GM20000 (cell line): ENCODE measurements at regions not wholly inside any gene's neighbourhood (a gene's known extent, or its start where the extent isn't known, plus 50 kb on each side); places are given as distances from the start of the nearest gene placed in this dataset.
"Not testable (repeated sequence)": the region's sequence is repeated elsewhere in the genome, so short reads cannot be mapped to it uniquely, and the experiment has no call there.

Experiments
- DNase-seq: peaks from one replicate; pipeline ENCODE4 v3.0.0; 2012; ENCODE audit warnings: low spot score
- CTCF ChIP-seq: IDR thresholded peaks from 2 replicates; pipeline ENCODE4 v1.5.1; 2012; ENCODE audit warnings: mild to moderate bottlenecking, control low read depth; ENCODE audit errors: extremely low read depth, missing control alignments

DNA sequence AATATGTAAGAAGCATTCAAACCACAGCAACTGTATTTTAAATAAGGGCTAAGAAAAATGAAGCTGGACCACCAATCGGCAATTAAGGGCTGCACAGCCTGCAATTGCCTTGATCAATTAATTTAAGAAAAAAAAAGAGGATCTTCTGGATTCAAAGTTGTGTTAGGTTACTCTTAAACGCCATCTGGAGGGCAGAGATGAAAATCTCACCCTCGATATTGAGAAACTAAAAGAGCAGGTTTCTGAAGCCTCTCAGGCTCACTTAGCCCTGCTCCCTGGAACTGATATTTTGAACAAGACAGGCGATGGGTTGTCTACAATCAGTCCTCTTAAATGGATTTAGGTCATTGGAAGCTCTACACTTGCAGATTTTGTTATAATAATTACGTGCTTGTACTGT is 579.4 kb downstream of the GRXCR1 start:
- no peak for TF ChIP-seq CTCF
- DNase-seq = no peak

DNA sequence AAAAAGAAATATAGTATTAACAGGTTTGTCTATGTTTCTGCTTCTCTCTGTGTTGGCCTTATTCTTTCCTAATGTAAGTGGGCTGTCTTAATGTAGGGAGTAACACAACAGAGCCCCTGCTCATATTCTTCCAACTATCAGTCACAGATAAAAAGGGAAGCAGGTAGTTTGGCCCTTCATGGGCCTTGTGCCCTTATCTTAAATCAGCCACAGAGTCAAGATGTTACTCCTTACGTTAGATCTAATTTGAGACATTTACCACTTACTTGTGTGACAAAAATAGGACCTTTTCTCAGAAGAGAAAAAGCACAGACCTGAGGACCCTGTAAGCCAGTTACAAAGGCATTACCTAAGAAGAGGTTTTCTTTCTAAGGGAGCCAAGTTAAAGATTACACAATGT is 589.0 kb downstream of the GRXCR1 start:
- no peak for TF ChIP-seq CTCF
- DNase-seq = no peak

DNA sequence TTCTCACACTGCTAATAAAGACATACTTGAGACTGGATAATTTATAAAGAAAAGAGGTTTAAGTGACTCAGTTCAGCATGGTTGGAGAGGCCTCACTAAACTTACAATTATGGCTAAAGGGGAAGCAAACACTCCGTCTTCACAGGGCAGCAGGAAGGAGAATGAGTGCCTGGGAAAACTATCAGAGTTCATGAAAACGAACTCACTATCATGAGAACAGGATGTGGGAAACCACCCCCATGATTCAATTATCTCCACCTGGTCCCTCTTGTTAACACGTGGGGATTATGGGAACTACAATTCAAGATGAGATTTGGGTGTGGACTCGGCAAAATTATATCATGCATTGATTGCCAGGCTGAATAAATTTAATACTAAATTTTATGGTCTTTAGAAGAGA is 592.7 kb downstream of the GRXCR1 start:
- DNase-seq = no peak
- TF ChIP-seq CTCF = no peak

- peak; percentile 5 for DNase-seq
- TF ChIP-seq CTCF = no peak
Measured at GRCh38 chr4:43496188-43496587, 603.7 kb downstream of the GRXCR1 start.

DNA sequence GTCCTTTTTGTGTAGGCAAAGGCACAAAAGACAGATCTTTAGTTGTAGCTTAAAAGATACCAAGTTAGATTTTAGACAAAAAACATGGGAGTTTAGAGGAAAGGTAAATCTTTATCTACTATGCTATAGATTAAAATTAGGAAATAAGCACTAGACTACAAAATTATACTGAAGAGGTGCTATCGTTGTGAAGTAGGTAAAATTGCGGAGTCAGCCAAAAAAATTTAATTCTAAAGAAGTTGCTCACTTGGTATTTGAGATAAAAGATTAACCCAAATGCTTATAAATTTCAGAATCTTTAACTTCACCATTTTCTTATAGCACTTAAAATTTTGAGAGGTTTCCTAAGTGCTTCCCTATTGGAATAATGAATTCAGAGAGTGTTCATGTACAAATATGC is 604.1 kb downstream of the GRXCR1 start:
- TF ChIP-seq CTCF = no peak
- DNase-seq = no peak

DNA sequence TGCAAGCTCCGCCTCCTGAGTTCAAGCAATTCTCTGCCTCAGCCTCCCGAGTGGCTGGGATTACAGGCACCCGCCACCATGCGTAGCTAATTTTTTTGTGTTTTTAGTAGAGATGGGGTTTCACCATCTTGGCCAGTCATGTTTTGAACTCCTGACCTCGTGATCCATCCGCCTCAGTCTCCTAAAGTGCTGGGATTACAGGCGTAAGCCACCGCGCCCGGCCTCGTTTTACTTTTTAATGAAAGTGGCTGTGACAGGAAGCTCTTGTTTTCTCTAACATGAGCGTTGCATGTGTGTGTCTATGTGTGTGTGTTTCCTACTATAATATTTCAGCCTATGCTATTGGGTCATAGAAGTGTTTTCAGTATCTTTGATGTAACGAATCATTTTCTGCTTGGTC is 613.3 kb downstream of the GRXCR1 start:
- DNase-seq = not testable (repeated sequence)

DNA sequence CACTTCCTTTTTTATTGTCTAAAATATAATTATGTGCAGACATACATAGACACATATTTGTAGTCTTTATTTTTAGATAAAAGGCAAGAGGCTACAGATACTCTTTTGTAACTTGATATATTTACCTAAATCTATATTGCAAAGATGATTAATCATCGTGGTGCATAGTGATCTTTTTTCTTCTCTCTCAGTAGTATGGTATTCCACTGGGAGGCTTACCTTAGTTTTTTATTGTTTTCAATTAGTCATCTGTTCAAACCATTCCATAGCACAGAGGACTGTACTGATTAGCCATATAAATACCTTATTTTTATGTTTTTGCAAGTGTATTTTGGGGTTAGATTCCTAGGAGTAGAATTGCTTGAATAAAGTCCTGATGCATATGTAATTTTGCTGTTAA is 619.7 kb downstream of the GRXCR1 start:
- no peak for TF ChIP-seq CTCF
- no peak for DNase-seq

- DNase-seq = no peak
Measured at GRCh38 chr4:43525646-43526045, 633.1 kb downstream of the GRXCR1 start.

More at GRCh38 chr4:43525646-43526045, 633.1 kb downstream of the GRXCR1 start:
- no peak for TF ChIP-seq CTCF
